ENCODE measurements at regions not wholly inside any gene's neighbourhood (a gene's known extent, or its start where the extent isn't known, plus 50 kb on each side); places are given as distances from the start of the nearest gene placed in this dataset.
A peak's percentile ranks its signal among the peaks of the same experiment; 100 is the strongest.

DNA sequence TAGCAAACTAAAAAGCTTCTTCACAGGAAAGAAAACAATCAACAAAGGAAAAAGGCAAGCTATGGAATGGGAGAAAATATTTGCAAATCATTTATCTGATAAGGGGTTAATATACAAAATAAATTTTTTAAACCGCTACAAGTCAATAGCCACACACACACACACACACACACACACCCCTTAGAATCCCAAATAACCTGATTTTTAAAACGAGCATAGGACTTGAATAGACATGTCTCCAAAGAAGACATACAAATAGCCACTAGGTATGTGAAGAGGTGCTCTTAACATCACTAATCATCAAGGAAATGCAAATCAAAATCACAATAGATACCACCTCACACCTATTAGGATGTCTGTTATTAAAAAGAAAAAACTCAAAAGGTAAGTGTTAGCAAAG, 187.7 kb downstream of the TRIM27 start:
- WGBS, 2 donors (ENCODE audit: extremely low coverage in 2 of 2, insufficient read length in 2 of 2, insufficient replicate concordance in 1 of 2): no CpG with 5 or more reads among the region's 2 CpGs
- H3K36me3 ChIP-seq (replicated peaks in 1 of 2; ENCODE audit: control insufficient read depth in 2 of 2, insufficient read depth in 2 of 2, low read length in 2 of 2): no peaks in the 10 kb centered on the region
- no peak overlapping the region for H2BK12ac ChIP-seq (ENCODE audit: low read length)
- H2AK5ac ChIP-seq (ENCODE audit: low read depth, low read length): no peak overlapping the region
- no peak overlapping the region for H3K27ac ChIP-seq (replicated peaks; ENCODE audit: low read length)
- H4K8ac ChIP-seq (ENCODE audit: low read depth, low read length): no peak overlapping the region
- H3K4me3 ChIP-seq (ENCODE audit: low read length in 2 of 2): no peak overlapping the region
- H2BK15ac ChIP-seq (ENCODE audit: low read length): no peak overlapping the region
- DNase-seq (ENCODE audit: low spot score): no peak
- H3K14ac ChIP-seq (ENCODE audit: low read length): no peak overlapping the region
- no peak overlapping the region for H4K91ac ChIP-seq (ENCODE audit: low read depth, low read length, poor library complexity)
- no peak overlapping the region for H2BK120ac ChIP-seq (ENCODE audit: low read depth, low read length)
- no peak overlapping the region for H3K18ac ChIP-seq (ENCODE audit: low read length)
- H3K4ac ChIP-seq (ENCODE audit: low read length): no peak overlapping the region
- no peak overlapping the region for H3K4me2 ChIP-seq (ENCODE audit: insufficient read depth, low read length, poor library complexity, severe bottlenecking)
- H3K4me1 ChIP-seq (ENCODE audit: control insufficient read depth in 2 of 2, insufficient read depth in 1 of 2, low read depth in 1 of 2, low read length in 2 of 2): no peaks in the 10 kb centered on the region
- no peak overlapping the region for H2AFZ ChIP-seq (ENCODE audit: low read length)
- H3K9ac ChIP-seq (ENCODE audit: low read depth, low read length, poor library complexity): no peak overlapping the region
- no peak overlapping the region for H3K23ac ChIP-seq (ENCODE audit: low read depth, low read length, poor library complexity)
- peaks cover 4 to 8% of the 10 kb centered on the region in 2 donors for H3K9me3 ChIP-seq (replicated peaks in 1 of 2; ENCODE audit: control insufficient read depth in 2 of 2, insufficient read depth in 1 of 2, low read depth in 1 of 2, low read length in 2 of 2)
- H3K79me1 ChIP-seq (ENCODE audit: low read depth, low read length): no peaks in the 10 kb centered on the region
- no peak overlapping the region for H2BK5ac ChIP-seq (ENCODE audit: low read length)
- peaks cover 6 to 61% (median 49%) of the 10 kb centered on the region in 3 experiments for H3K27me3 ChIP-seq (ENCODE audit: control insufficient read depth in 3 of 3, insufficient read depth in 3 of 3, low read depth in 1 of 3, low read length in 3 of 3)

DNA sequence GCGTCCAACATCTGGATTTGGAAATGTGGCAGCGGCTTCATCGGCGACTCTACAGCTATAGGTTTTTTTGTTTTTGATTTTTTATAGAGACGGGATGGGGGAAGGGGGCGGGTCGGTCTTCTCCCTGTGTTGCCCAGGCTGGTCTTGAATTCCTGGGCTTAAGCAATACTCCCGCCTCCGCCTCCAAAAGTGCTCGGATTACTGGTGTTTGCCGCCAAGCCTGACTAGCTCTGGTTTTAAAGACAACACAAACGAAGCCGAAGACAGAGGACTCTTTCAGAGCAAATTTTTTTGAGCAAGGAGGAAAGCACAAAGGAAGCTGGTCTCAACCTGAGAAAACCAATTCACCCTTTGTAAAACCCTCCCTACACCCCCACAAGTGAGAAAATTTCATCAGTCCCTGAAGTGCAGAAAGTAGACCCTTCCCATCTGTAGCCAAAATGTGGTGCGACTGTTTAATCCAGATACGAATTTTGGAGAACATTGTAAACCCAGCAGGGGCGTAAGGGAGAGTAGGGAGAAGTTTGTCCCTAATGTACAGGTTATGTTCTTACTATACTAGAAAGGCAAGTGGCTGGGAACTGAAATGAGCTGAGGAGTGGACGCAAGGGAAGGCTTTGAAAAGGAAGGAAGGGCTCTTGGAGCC, 185.9 kb downstream of the TRIM27 start:
- Histone ChIP-seq H2BK5ac (ENCODE audit: low read length) (no peak overlapping the region), H3K36me3 (replicated peaks in 1 of 2; ENCODE audit: control insufficient read depth in 2 of 2, insufficient read depth in 2 of 2, low read length in 2 of 2) (no peaks in the 10 kb centered on the region), H3K9ac (ENCODE audit: low read depth, low read length, poor library complexity) (no peak overlapping the region), H2BK15ac (ENCODE audit: low read length) (no peak overlapping the region), H3K79me1 (ENCODE audit: low read depth, low read length) (no peaks in the 10 kb centered on the region), H3K9me3 (replicated peaks in 1 of 2; ENCODE audit: control insufficient read depth in 2 of 2, insufficient read depth in 1 of 2, low read depth in 1 of 2, low read length in 2 of 2) (peaks cover 4 to 8% of the 10 kb centered on the region in 2 donors), H2AK5ac (ENCODE audit: low read depth, low read length) (no peak overlapping the region), H3K18ac (ENCODE audit: low read length) (no peak overlapping the region), H3K4me2 (ENCODE audit: insufficient read depth, low read length, poor library complexity, severe bottlenecking) (no peak overlapping the region), H2BK12ac (ENCODE audit: low read length) (no peak overlapping the region), H3K14ac (ENCODE audit: low read length) (no peak overlapping the region), H2AFZ (ENCODE audit: low read length) (peak overlapping the region; percentile 35), H3K23ac (ENCODE audit: low read depth, low read length, poor library complexity) (no peak overlapping the region), H3K27ac (replicated peaks; ENCODE audit: low read length) (no peak overlapping the region), H3K4me1 (ENCODE audit: control insufficient read depth in 2 of 2, insufficient read depth in 1 of 2, low read depth in 1 of 2, low read length in 2 of 2) (no peaks in the 10 kb centered on the region), H3K4me3 (ENCODE audit: low read length in 2 of 2) (no peak overlapping the region), H4K8ac (ENCODE audit: low read depth, low read length) (no peak overlapping the region), H2BK120ac (ENCODE audit: low read depth, low read length) (no peak overlapping the region), H4K91ac (ENCODE audit: low read depth, low read length, poor library complexity) (no peak overlapping the region), H3K27me3 (ENCODE audit: control insufficient read depth in 3 of 3, insufficient read depth in 3 of 3, low read depth in 1 of 3, low read length in 3 of 3) (peaks cover 6 to 51% (median 42%) of the 10 kb centered on the region in 3 experiments), H3K4ac (ENCODE audit: low read length) (no peak overlapping the region)
- DNase-seq (ENCODE audit: low spot score): no peak
- WGBS, 2 donors (ENCODE audit: extremely low coverage in 2 of 2, insufficient read length in 2 of 2, insufficient replicate concordance in 1 of 2): no CpG with 5 or more reads among the region's 17 CpGs

DNA sequence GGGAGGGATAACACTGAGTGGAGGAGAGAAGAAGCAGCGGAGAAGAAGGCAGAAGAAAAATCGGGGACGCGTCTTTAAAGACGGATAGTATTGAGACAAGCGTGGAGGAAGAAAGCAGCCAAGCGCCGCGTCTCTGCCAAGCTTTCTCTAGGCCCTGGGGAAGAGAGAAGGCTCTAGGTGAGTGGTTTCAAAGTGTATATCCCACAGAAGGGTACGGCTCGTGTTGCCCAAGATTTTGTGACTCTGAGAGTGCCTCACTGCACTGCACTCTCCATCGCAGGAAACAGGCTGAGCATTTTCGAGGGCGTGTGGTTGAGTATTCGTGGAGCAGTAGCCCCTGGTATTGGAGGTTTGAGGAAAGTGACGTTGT, 185.4 kb downstream of the TRIM27 start:
- H3K4me1 ChIP-seq (ENCODE audit: control insufficient read depth in 2 of 2, insufficient read depth in 1 of 2, low read depth in 1 of 2, low read length in 2 of 2): no peaks in the 10 kb centered on the region
- no peak overlapping the region for H3K23ac ChIP-seq (ENCODE audit: low read depth, low read length, poor library complexity)
- no peak overlapping the region for H3K9ac ChIP-seq (ENCODE audit: low read depth, low read length, poor library complexity)
- no peak overlapping the region for H2BK15ac ChIP-seq (ENCODE audit: low read length)
- no peaks in the 10 kb centered on the region for H3K79me1 ChIP-seq (ENCODE audit: low read depth, low read length)
- no CpG with 5 or more reads among the region's 16 CpGs for WGBS, 2 donors (ENCODE audit: extremely low coverage in 2 of 2, insufficient read length in 2 of 2, insufficient replicate concordance in 1 of 2)
- peaks cover 4 to 8% of the 10 kb centered on the region in 2 donors for H3K9me3 ChIP-seq (replicated peaks in 1 of 2; ENCODE audit: control insufficient read depth in 2 of 2, insufficient read depth in 1 of 2, low read depth in 1 of 2, low read length in 2 of 2)
- H3K27ac ChIP-seq (replicated peaks; ENCODE audit: low read length): no peak overlapping the region
- no peak overlapping the region for H2AK5ac ChIP-seq (ENCODE audit: low read depth, low read length)
- H2BK12ac ChIP-seq (ENCODE audit: low read length): no peak overlapping the region
- H3K4ac ChIP-seq (ENCODE audit: low read length): no peak overlapping the region
- no peak overlapping the region for H4K91ac ChIP-seq (ENCODE audit: low read depth, low read length, poor library complexity)
- H3K14ac ChIP-seq (ENCODE audit: low read length): no peak overlapping the region
- no peak overlapping the region for H3K4me2 ChIP-seq (ENCODE audit: insufficient read depth, low read length, poor library complexity, severe bottlenecking)
- peak overlapping the region in 1 of 2 donors; percentile 2 for H3K4me3 ChIP-seq (ENCODE audit: low read length in 2 of 2)
- no peak overlapping the region for H2BK5ac ChIP-seq (ENCODE audit: low read length)
- H2BK120ac ChIP-seq (ENCODE audit: low read depth, low read length): no peak overlapping the region
- H4K8ac ChIP-seq (ENCODE audit: low read depth, low read length): no peak overlapping the region
- H2AFZ ChIP-seq (ENCODE audit: low read length): peak overlapping the region; percentile 35
- H3K36me3 ChIP-seq (replicated peaks in 1 of 2; ENCODE audit: control insufficient read depth in 2 of 2, insufficient read depth in 2 of 2, low read length in 2 of 2): no peaks in the 10 kb centered on the region
- no peak for DNase-seq (ENCODE audit: low spot score)
- H3K18ac ChIP-seq (ENCODE audit: low read length): no peak overlapping the region
- peaks cover 6 to 49% (median 45%) of the 10 kb centered on the region in 3 experiments for H3K27me3 ChIP-seq (ENCODE audit: control insufficient read depth in 3 of 3, insufficient read depth in 3 of 3, low read depth in 1 of 3, low read length in 3 of 3)

DNA sequence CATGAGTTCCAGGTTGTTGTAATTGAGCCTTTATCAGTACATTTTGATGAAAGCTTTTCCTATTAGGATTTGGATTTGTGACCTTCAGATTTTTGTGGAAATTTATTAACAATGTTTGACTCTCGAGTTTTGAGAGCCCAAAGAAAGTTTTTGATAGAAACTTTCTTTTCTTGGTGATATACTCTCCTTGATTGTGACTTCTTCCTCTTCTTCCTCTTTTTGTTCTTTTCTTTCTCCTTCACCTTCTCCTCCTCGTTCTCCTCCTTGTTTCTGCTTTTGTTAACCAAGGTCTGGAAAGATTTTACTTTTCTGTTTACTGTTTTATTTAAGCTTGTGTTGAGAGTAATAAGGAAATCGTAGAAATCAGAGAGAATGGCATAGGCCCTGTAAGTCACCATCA, 182.4 kb downstream of the TRIM27 start:
- Histone ChIP-seq H2BK120ac (ENCODE audit: low read depth, low read length) (no peak overlapping the region), H3K27me3 (ENCODE audit: control insufficient read depth in 3 of 3, insufficient read depth in 3 of 3, low read depth in 1 of 3, low read length in 3 of 3) (peaks cover 6 to 48% (median 46%) of the 10 kb centered on the region in 3 experiments)
- no CpG with 5 or more reads among the region's 3 CpGs for WGBS, 2 donors (ENCODE audit: extremely low coverage in 2 of 2, insufficient read length in 2 of 2, insufficient replicate concordance in 1 of 2)

More for the DNA sequence above, 182.4 kb downstream of the TRIM27 start:
- H3K27ac ChIP-seq (replicated peaks; ENCODE audit: low read length): no peak overlapping the region
- no peak overlapping the region for H3K23ac ChIP-seq (ENCODE audit: low read depth, low read length, poor library complexity)
- H2AFZ ChIP-seq (ENCODE audit: low read length): no peak overlapping the region
- H4K8ac ChIP-seq (ENCODE audit: low read depth, low read length): no peak overlapping the region
- H2BK5ac ChIP-seq (ENCODE audit: low read length): no peak overlapping the region
- no peak overlapping the region for H3K4ac ChIP-seq (ENCODE audit: low read length)
- no peak for DNase-seq (ENCODE audit: low spot score)
- no peaks in the 10 kb centered on the region for H3K79me1 ChIP-seq (ENCODE audit: low read depth, low read length)
- no peaks in the 10 kb centered on the region for H3K4me1 ChIP-seq (ENCODE audit: control insufficient read depth in 2 of 2, insufficient read depth in 1 of 2, low read depth in 1 of 2, low read length in 2 of 2)
- H2BK12ac ChIP-seq (ENCODE audit: low read length): no peak overlapping the region
- H2BK15ac ChIP-seq (ENCODE audit: low read length): no peak overlapping the region
- no peak overlapping the region for H3K4me2 ChIP-seq (ENCODE audit: insufficient read depth, low read length, poor library complexity, severe bottlenecking)
- H3K14ac ChIP-seq (ENCODE audit: low read length): no peak overlapping the region
- peaks cover 4 to 8% of the 10 kb centered on the region in 2 donors for H3K9me3 ChIP-seq (replicated peaks in 1 of 2; ENCODE audit: control insufficient read depth in 2 of 2, insufficient read depth in 1 of 2, low read depth in 1 of 2, low read length in 2 of 2)
- no peak overlapping the region for H3K4me3 ChIP-seq (ENCODE audit: low read length in 2 of 2)
- H3K9ac ChIP-seq (ENCODE audit: low read depth, low read length, poor library complexity): no peak overlapping the region
- no peaks in the 10 kb centered on the region for H3K36me3 ChIP-seq (replicated peaks in 1 of 2; ENCODE audit: control insufficient read depth in 2 of 2, insufficient read depth in 2 of 2, low read length in 2 of 2)
- no peak overlapping the region for H3K18ac ChIP-seq (ENCODE audit: low read length)
- H2AK5ac ChIP-seq (ENCODE audit: low read depth, low read length): no peak overlapping the region
- no peak overlapping the region for H4K91ac ChIP-seq (ENCODE audit: low read depth, low read length, poor library complexity)

Data from neuronal stem cell (in vitro differentiated cells).